ENCODE measurements at regions not wholly inside any gene's neighbourhood (a gene's known extent, or its start where the extent isn't known, plus 50 kb on each side); places are given as distances from the start of the nearest gene placed in this dataset.

GRCh38 chr16:6216836-6217235 is 1115.8 kb upstream of the RBFOX1 start:
- TF ChIP-seq MYC (IDR thresholded peaks at IDR 0.05; ENCODE audit: low read depth, low read length) (no peak), POLR2A (IDR thresholded peaks at IDR 0.05; ENCODE audit: extremely low read depth, insufficient read length) (no peak), MAX (IDR thresholded peaks at IDR 0.05; ENCODE audit: low read depth, low read length) (no peak), CTCF (IDR thresholded peaks at IDR 0.05; ENCODE audit: low read depth, low read length) (no peak)
- H3K4me3 ChIP-seq (ENCODE audit: low read depth, low read length) = no peak overlapping the region
- no peak for DNase-seq (ENCODE audit: low read depth)

- TF ChIP-seq MYC (IDR thresholded peaks at IDR 0.05; ENCODE audit: low read depth, low read length) (no peak), CTCF (IDR thresholded peaks at IDR 0.05; ENCODE audit: low read depth, low read length) (no peak), MAX (IDR thresholded peaks at IDR 0.05; ENCODE audit: low read depth, low read length) (no peak), POLR2A (IDR thresholded peaks at IDR 0.05; ENCODE audit: extremely low read depth, insufficient read length) (no peak)
Measured at GRCh38 chr16:6211644-6212043, 1114.0 kb upstream of the EEF2KMT start.

GRCh38 chr16:6209355-6209930 is 1111.8 kb upstream of the EEF2KMT start:
- DNase-seq (ENCODE audit: low read depth) = no peak
- H3K4me3 ChIP-seq (ENCODE audit: low read depth, low read length) = no peak overlapping the region
- TF ChIP-seq CTCF (IDR thresholded peaks at IDR 0.05; ENCODE audit: low read depth, low read length) (no peak), MAX (IDR thresholded peaks at IDR 0.05; ENCODE audit: low read depth, low read length) (no peak), MYC (IDR thresholded peaks at IDR 0.05; ENCODE audit: low read depth, low read length) (no peak), POLR2A (IDR thresholded peaks at IDR 0.05; ENCODE audit: extremely low read depth, insufficient read length) (no peak)

More at GRCh38 chr16:6211644-6212043, 1114.0 kb upstream of the EEF2KMT start:
- no peak overlapping the region for H3K4me3 ChIP-seq (ENCODE audit: low read depth, low read length)
- no peak for DNase-seq (ENCODE audit: low read depth)

- no peak overlapping the region for H3K4me3 ChIP-seq (ENCODE audit: low read depth, low read length)
- TF ChIP-seq POLR2A (IDR thresholded peaks at IDR 0.05; ENCODE audit: extremely low read depth, insufficient read length) (no peak), CTCF (IDR thresholded peaks at IDR 0.05; ENCODE audit: low read depth, low read length) (no peak)
- DNase-seq (ENCODE audit: low read depth) = no peak
Measured at GRCh38 chr16:6207580-6207979, 1110.0 kb upstream of the EEF2KMT start.

- no peak overlapping the region for H3K4me3 ChIP-seq (ENCODE audit: low read depth, low read length)
- no peak for DNase-seq (ENCODE audit: low read depth)
- TF ChIP-seq POLR2A (IDR thresholded peaks at IDR 0.05; ENCODE audit: extremely low read depth, insufficient read length) = no peak
- TF ChIP-seq CTCF (IDR thresholded peaks at IDR 0.05; ENCODE audit: low read depth, low read length) = no peak
- TF ChIP-seq MYC (IDR thresholded peaks at IDR 0.05; ENCODE audit: low read depth, low read length) = no peak
- no peak for TF ChIP-seq MAX (IDR thresholded peaks at IDR 0.05; ENCODE audit: low read depth, low read length)
Measured at GRCh38 chr16:6207124-6207523, 1109.5 kb upstream of the EEF2KMT start.

- TF ChIP-seq MAX (IDR thresholded peaks at IDR 0.05; ENCODE audit: low read depth, low read length) (no peak), POLR2A (IDR thresholded peaks at IDR 0.05; ENCODE audit: extremely low read depth, insufficient read length) (no peak), CTCF (IDR thresholded peaks at IDR 0.05; ENCODE audit: low read depth, low read length) (no peak), MYC (IDR thresholded peaks at IDR 0.05; ENCODE audit: low read depth, low read length) (no peak)
- no peak for DNase-seq (ENCODE audit: low read depth)
- H3K4me3 ChIP-seq (ENCODE audit: low read depth, low read length) = no peak overlapping the region
Measured at GRCh38 chr16:6206080-6206479, 1108.5 kb upstream of the EEF2KMT start.
